ACC112 (cell line): ENCODE measurements at regions not wholly inside any gene's neighbourhood (a gene's known extent, or its start where the extent isn't known, plus 50 kb on each side); places are given as distances from the start of the nearest gene placed in this dataset.

Source experiments
- H2AFZ ChIP-seq: fragments of 200-600 bp; sonication (generic); one replicate; pipeline ENCODE4 v1.6.0; 2017; ENCODE audit warnings: antibody characterized with exemption, low read length; ENCODE audit not compliant: unreplicated experiment
- H3K27ac ChIP-seq: fragments of 200-600 bp; sonication (generic); 2 replicates; pipeline ENCODE4 v1.5.1; 2014; ENCODE audit warnings: low read depth, mild to moderate bottlenecking, antibody characterized with exemption, low read length, moderate library complexity
- H3K27me3 ChIP-seq: fragments of 200-600 bp; sonication (generic); 2 replicates; pipeline ENCODE4 v1.6.1; 2014; ENCODE audit warnings: mild to moderate bottlenecking, antibody characterized with exemption, low read length, moderate library complexity, mixed read lengths; ENCODE audit not compliant: insufficient read depth
- H3K36me3 ChIP-seq: fragments of 200-600 bp; sonication (generic); 2 replicates; pipeline ENCODE4 v1.6.1; 2016; ENCODE audit warnings: mild to moderate bottlenecking, antibody characterized with exemption, low read length, moderate library complexity, mixed read lengths; ENCODE audit not compliant: insufficient read depth
- H3K4me1 ChIP-seq: fragments of 200-600 bp; sonication (generic); one replicate; pipeline ENCODE4 v1.6.1; 2016; ENCODE audit warnings: low read length, mixed read lengths; ENCODE audit not compliant: insufficient read depth, unreplicated experiment, control insufficient read depth
- H3K4me3 ChIP-seq: fragments of 200-600 bp; sonication (generic); 2 replicates; pipeline ENCODE4 v1.5.1; 2014; ENCODE audit warnings: mild to moderate bottlenecking, low read depth, low read length
- H3K79me2 ChIP-seq: fragments of 200-600 bp; sonication (generic); one replicate; pipeline ENCODE4 v1.6.0; 2016; ENCODE audit warnings: low read length; ENCODE audit not compliant: control insufficient read depth, unreplicated experiment, insufficient read depth

DNA sequence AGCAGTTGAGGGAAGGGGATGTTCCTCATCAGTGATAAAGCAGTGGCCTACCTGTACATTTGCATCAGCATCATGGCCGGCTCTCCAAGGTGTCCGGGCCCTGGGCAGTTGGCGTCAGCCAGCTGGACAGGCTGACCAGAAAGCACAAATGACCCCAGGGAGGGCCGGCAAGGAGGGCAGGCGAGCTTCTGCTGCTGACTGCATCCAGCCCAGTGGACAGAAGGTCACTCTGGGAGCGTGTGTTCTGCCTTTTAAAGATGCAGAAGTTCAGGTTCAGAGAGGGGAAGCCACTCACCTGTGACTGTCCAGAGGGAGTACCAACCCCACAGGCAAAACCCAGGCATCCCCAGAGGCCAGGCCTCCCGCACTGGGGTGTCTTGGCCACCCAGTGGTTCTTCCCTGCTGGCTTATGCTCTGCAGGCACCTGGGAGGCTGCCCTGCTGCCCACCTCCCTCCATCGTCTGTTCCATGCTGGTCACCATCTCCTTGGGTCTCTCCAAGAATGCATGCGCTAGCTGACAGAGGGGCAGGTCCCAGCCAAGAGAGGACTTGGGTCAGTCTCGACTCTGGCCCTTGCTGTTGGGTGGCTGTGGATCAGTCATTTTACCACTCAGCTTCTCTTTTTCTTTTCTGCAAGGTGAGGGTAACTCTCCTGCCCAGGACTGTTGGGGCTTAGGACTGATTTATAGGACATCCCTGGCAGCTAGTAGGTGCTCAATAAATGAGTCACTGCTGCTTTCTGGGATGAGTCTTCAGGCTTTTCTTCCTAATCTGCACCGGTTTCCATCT, 89.9 kb downstream of the INHBB start:
- H2AFZ ChIP-seq = no peak overlapping the region
- no peaks in the 10 kb centered on the region for H3K36me3 ChIP-seq
- no peaks in the 10 kb centered on the region for H3K79me2 ChIP-seq
- H3K27ac ChIP-seq = no peak overlapping the region
- H3K27me3 ChIP-seq = peaks cover 9% of the 10 kb centered on the region; the same call in 1 of the 2 replicates
- H3K4me1 ChIP-seq = no peaks in the 10 kb centered on the region
- H3K4me3 ChIP-seq = no peak overlapping the region

DNA sequence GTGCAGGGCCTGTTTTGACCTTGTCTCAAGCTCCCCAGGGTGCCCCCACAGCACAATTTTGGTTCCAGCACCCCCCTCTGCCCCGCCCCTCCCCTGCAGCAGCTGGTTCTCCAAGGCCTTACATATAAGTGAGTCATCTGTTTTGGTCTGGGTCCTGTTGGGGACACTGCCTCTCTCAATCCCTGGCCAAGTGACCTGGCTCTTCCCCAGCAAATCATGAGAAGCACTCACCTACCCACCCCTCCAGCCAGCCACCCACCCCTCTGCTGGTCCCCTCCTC, 90.5 kb downstream of the INHBB start:
- H3K79me2 ChIP-seq = no peaks in the 10 kb centered on the region
- H3K27me3 ChIP-seq = peaks cover 14% of the 10 kb centered on the region
- H3K36me3 ChIP-seq = no peaks in the 10 kb centered on the region
- H3K27ac ChIP-seq = no peak overlapping the region
- H2AFZ ChIP-seq = no peak overlapping the region
- H3K4me3 ChIP-seq = no peak overlapping the region
- H3K4me1 ChIP-seq = no peaks in the 10 kb centered on the region

DNA sequence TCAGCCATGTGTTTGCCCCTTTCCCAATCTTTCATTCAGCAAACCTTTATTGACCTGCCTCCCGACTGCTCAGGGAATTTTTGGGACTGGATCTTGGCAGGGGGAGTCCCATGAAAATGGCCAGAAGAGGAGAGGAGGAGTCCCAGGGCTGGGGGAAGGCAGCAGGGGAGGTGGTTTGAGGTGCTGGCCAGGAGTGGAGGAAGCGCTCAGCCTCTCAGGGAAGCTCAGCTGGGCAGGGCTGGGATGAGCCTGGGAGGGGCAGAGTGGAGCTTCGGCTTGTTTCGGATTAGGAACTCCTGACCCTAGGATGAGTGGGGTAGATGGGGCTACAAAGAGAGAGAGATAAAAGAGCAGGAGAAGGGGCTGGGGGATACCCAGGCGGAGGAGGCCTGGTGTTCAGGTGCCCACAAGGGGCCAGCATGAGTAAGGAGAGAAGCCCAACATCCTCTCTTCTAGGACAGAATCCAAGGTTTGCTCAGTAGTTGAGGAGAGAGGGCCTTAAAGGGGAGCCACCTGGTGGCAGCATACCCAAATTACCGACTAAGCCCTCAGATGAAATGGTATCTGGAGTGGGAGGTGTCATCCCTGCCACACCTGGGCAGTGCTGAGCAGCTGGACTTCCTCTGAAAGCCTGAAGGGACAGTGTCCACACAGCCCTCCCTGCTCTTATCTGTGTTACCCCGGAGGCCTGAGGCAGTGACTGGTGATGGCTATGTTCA, 91.1 kb downstream of the INHBB start:
- no peak overlapping the region for H3K4me3 ChIP-seq
- no peaks in the 10 kb centered on the region for H3K36me3 ChIP-seq
- no peaks in the 10 kb centered on the region for H3K79me2 ChIP-seq
- no peak overlapping the region for H3K27ac ChIP-seq
- peaks cover 4% of the 10 kb centered on the region for H3K4me1 ChIP-seq
- H3K27me3 ChIP-seq = peaks cover 20% of the 10 kb centered on the region
- no peak overlapping the region for H2AFZ ChIP-seq

DNA sequence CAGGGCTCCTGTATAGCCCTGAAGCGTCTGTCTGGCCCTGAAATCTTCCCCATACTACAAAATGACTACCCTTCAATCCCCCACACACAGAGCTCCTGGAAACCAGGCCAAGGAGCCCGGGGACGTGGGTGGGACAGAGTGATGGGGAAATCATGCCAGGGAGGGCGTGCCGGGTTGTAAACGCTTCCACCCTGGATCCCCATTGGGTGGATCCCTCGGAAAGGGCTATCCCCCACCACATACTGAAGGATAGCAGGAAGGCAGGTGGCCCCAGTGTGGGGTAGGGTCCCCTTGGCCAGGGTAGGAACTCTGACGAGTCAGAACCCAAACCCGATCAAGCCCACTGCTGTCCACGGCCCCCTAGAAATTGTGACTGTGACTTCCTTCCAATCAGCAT, 91.7 kb downstream of the INHBB start:
- no peak overlapping the region for H2AFZ ChIP-seq
- H3K79me2 ChIP-seq = no peaks in the 10 kb centered on the region
- peaks cover 8% of the 10 kb centered on the region for H3K4me1 ChIP-seq
- no peak overlapping the region for H3K4me3 ChIP-seq
- H3K36me3 ChIP-seq = no peaks in the 10 kb centered on the region
- peaks cover 26% of the 10 kb centered on the region for H3K27me3 ChIP-seq
- H3K27ac ChIP-seq = no peak overlapping the region

DNA sequence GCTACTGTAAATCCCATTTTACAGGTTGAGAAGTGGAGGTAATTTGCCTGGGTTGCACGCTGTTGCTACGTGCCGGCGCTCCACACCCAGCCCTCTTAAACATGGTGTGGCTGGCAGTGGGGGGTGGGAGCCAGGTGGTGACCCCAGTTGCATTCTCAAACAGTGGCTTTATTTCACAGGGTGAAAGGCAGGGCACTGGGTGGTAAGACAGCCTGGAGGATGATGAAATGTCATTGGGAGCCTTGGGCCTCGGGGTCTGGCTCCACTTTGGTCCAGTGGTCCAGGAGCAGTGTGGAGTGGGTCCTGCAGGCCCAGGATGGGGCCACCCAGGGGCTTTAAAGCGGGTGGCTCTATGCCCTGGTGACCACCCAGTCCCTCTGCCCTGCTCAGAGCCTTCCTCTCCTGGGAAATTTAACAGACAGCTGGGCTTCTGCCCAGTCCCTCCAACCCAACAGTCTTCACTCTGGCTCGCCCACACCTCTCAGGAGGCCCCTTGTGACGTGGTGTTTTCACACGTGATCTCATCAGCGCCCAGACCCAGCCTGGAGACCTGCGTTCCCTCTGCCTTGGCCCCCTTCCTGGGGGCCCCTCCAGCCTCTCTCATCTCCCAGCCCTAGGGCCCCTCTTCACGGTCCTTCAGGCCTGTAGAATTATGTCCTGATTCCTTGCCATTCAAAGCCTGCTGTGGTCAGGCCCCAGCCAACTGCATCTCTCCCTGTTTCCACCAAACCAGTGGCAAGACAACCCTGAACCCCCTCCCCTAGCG, 92.5 kb downstream of the INHBB start:
- Histone ChIP-seq H3K4me1 (peaks cover 8% of the 10 kb centered on the region), H3K4me3 (no peak overlapping the region), H3K36me3 (no peaks in the 10 kb centered on the region), H3K27ac (no peak overlapping the region), H3K27me3 (peaks cover 35% of the 10 kb centered on the region), H3K79me2 (no peaks in the 10 kb centered on the region), H2AFZ (no peak overlapping the region)

DNA sequence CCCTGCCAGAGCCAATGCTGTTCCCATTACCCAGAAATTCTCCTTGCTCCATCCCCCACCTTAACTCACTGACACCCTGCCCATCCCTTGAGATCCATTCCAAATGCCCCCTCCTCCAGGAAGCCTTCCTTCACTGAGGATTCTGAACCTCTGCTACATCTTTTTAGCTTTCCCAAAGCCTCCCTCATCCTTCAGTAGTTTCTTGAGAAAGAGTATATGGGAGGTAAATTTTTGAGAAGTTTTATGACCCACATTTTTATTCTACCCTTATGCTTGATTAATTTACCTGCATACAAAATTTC, 93.1 kb downstream of the INHBB start:
- Histone ChIP-seq H3K36me3 (no peaks in the 10 kb centered on the region), H3K27me3 (peaks cover 40% of the 10 kb centered on the region), H3K79me2 (no peaks in the 10 kb centered on the region), H2AFZ (no peak overlapping the region), H3K27ac (no peak overlapping the region), H3K4me1 (peaks cover 8% of the 10 kb centered on the region), H3K4me3 (no peak overlapping the region)

DNA sequence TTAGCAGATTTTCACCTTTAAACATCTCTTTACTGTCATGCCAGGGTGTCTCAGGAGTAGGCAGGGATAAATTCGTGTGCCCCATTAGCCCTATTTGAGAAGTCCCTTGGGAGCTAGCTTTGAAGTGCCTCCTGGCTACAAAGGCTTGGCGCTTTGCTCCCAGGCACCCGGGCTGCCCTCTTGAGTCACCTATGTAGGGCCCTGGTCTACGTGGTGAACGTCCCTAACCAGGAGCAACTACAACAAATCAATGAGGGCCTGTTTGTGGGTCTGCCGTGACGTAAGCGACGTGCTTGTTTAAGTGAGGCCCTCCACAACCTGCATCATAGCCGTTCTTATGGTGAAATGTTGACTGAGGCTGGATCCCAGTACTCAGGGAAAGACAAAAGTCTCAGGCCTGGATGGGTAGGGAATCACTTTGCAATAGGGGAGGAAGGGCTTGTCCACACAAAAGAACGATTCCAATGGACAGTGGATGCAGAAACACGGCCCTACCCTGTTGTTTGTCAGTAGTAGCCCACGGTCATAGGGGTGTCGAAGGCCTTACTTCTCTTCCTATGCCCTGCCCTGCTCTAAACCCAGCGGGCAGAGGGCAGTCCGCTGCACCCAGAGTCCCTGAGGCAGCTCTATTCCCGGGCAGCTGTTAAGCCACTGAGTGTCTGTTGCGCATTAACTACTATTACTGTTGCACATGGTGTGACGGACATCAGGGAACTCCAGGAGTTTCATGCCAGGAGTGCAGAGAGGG, 93.9 kb downstream of the INHBB start:
- Histone ChIP-seq H2AFZ (no peak overlapping the region), H3K4me3 (no peak overlapping the region), H3K4me1 (peaks cover 8% of the 10 kb centered on the region), H3K79me2 (no peaks in the 10 kb centered on the region), H3K27me3 (peaks cover 48% of the 10 kb centered on the region), H3K27ac (no peak overlapping the region), H3K36me3 (no peaks in the 10 kb centered on the region)

DNA sequence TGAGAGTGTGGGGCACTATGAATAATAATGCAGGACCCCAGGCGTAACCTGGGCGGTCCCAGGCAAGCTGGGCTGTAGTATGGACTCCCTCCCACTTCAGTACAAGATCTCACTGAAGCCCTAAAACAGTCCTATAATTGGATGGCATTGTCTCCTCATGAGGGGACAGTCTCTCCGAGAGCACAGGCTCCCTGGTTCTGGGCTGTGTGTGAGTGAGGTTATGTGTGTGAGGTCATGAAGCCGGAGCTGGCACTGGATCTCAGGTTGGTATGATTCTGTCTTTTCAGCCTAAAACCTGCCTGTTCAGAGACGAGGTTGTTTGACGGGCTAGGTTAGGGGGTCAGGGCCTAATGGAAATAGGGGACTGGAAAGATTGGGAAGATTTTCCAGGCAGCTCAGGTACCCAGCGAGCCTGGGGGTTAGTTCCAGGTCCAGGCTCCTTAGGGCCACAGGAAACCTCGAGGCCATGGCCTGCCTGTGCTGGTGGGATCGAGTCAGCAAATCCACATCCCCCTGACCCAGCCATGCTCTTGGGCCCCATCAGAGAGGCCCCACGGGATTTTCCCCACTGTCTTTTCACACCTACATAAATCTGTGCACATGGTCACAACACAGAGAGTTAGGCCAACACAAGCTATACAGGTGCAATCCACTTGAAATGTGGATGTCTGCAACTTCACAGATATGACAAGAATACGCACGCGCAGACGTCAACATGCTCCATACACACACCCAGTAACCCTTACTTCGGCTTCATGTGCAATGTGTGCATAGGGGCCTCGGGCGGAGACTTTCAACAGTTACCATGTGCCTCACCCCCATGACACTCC, 94.8 kb downstream of the INHBB start:
- Histone ChIP-seq H3K79me2 (no peaks in the 10 kb centered on the region), H2AFZ (no peak overlapping the region), H3K4me3 (no peak overlapping the region), H3K4me1 (peaks cover 8% of the 10 kb centered on the region), H3K27me3 (peaks cover 54% of the 10 kb centered on the region), H3K27ac (no peak overlapping the region), H3K36me3 (no peaks in the 10 kb centered on the region)

DNA sequence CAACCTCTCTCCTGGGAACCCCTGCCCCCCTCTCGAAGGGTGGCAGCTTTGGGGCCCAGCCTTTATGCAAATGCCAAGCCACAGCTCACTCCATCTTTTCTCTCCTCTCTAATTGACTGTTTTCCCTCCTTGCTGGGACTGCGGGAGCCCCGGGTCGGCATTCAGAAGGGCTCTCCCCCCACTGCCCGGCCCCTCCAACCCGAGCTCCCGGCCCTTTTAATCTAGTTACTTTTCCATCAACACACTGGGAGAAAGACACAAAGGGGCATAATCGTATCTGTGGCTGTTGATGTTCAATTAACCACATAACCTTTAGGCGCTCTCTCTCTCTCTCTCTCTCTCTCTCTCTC, 95.4 kb downstream of the INHBB start:
- Histone ChIP-seq H3K79me2 (no peaks in the 10 kb centered on the region), H3K4me3 (no peak overlapping the region), H2AFZ (no peak overlapping the region), H3K27me3 (peaks cover 54% of the 10 kb centered on the region), H3K27ac (no peak overlapping the region), H3K36me3 (no peaks in the 10 kb centered on the region), H3K4me1 (peaks cover 8% of the 10 kb centered on the region)
